SK-N-SH (cell line): ENCODE measurements at regions not wholly inside any gene's neighbourhood (a gene's known extent, or its start where the extent isn't known, plus 50 kb on each side); places are given as distances from the start of the nearest gene placed in this dataset.

Experiments
- CTCF ChIA-PET: fragments of 300-600, 350-600 bp; formaldehyde crosslinking; extraction: SDS; loops from one replicate; lab custom pipeline; 2021; lab: Yijun Ruan, JAX
- POLR2A ChIA-PET: fragments of 350-600 bp; sonication (Branson Sonifier 250); formaldehyde crosslinking; extraction: SDS; loops from one replicate; lab custom pipeline; 2020; ENCODE audit warnings: antibody characterized with exemption, inconsistent platforms; lab: Yijun Ruan, JAX
- DNase-seq: peaks from one replicate; pipeline ENCODE4 v3.0.0; 2012
- H2AFZ ChIP-seq: fragments of 200-600 bp; sonication (generic); 2 replicates; pipeline ENCODE4 v1.8.1; 2016; ENCODE audit warnings: antibody characterized with exemption, mild to moderate bottlenecking, low read depth
- H3F3A ChIP-seq: fragments of 200-600 bp; sonication (generic); replicated peaks from 2 replicates; pipeline ENCODE3; 2016; ENCODE audit warnings: antibody characterized with exemption, mild to moderate bottlenecking; ENCODE audit not compliant: insufficient read depth
- H3K27ac ChIP-seq, 2 experiments: fragments of 200-500 bp in 1 of 2; fragments of 200-600 bp in 1 of 2; sonication (Bioruptor generic) in 1 of 2; sonication (generic), shearing (Covaris generic) in 1 of 2; 2 replicates each; pipeline versions ENCODE4 v1.5.1 to v1.6.1; 2014 to 2016; ENCODE audit warnings: low read depth in 2 of 2, inconsistent platforms in 1 of 2, low read length in 1 of 2, mild to moderate bottlenecking in 1 of 2, mixed read lengths in 1 of 2
- H3K27me3 ChIP-seq: fragments of 200-600 bp; sonication (generic), shearing (Covaris generic); 2 replicates; pipeline ENCODE4 v1.6.1; 2016; ENCODE audit warnings: mixed run types; ENCODE audit not compliant: insufficient read depth
- H3K36me3 ChIP-seq, 2 experiments: fragments of 200-500 bp in 1 of 2; fragments of 200-600 bp in 1 of 2; sonication (Bioruptor generic) in 1 of 2; sonication (generic) in 1 of 2; replicated peaks in 1 of 2; 2 replicates each; pipeline versions ENCODE3 to v1.5.1; 2014 to 2016; ENCODE audit warnings: low read length in 1 of 2, mild to moderate bottlenecking in 1 of 2; ENCODE audit not compliant: insufficient read depth in 2 of 2, control insufficient read depth in 1 of 2
- H3K4me1 ChIP-seq, 2 experiments: fragments of 200-500 bp in 1 of 2; fragments of 200-600 bp in 1 of 2; sonication (Bioruptor generic) in 1 of 2; sonication (generic), shearing (Covaris generic) in 1 of 2; 2 replicates each; pipeline versions ENCODE4 v1.5.1 to v1.6.1; 2014 to 2016; ENCODE audit warnings: low read depth in 1 of 2, low read length in 1 of 2, mixed run types in 1 of 2; ENCODE audit not compliant: insufficient read depth in 2 of 2, control insufficient read depth in 1 of 2
- H3K4me2 ChIP-seq: fragments of 200-600 bp; sonication (generic), shearing (Covaris generic); 2 replicates; pipeline ENCODE4 v1.6.1; 2017; ENCODE audit warnings: mixed run types
- H3K4me3 ChIP-seq, 2 experiments: fragments of 200-500 bp in 1 of 2; fragments of 200-600 bp in 1 of 2; sonication (Bioruptor generic) in 1 of 2; sonication (generic), shearing (Covaris generic) in 1 of 2; 2 replicates each; pipeline versions ENCODE4 v1.5.1 to v1.8.1; 2014 to 2016; ENCODE audit warnings: low read depth in 2 of 2, inconsistent platforms in 1 of 2, low read length in 1 of 2, mild to moderate bottlenecking in 1 of 2, mixed read lengths in 1 of 2, moderate library complexity in 1 of 2
- H3K79me2 ChIP-seq: fragments of 200-600 bp; sonication (generic); 2 replicates; pipeline ENCODE4 v1.8.1; 2017; ENCODE audit warnings: mild to moderate bottlenecking; ENCODE audit not compliant: insufficient read depth
- H3K9ac ChIP-seq: fragments of 200-600 bp; sonication (generic); 2 replicates; pipeline ENCODE4 v1.6.1; 2017; ENCODE audit warnings: mixed run types
- H3K9me2 ChIP-seq: fragments of 200-600 bp; sonication (generic); 2 replicates; pipeline ENCODE4 v1.6.1; 2017; ENCODE audit warnings: mixed run types
- H3K9me3 ChIP-seq: fragments of 200-600 bp; sonication (generic); 2 replicates; pipeline ENCODE4 v1.6.1; 2017; ENCODE audit warnings: mixed run types, mild to moderate bottlenecking, moderate library complexity
- H4K20me1 ChIP-seq: fragments of 200-600 bp; sonication (generic); 2 replicates; pipeline ENCODE4 v1.6.1; 2017; ENCODE audit warnings: mild to moderate bottlenecking, mixed run types; ENCODE audit not compliant: insufficient read depth
- CHD2 ChIP-seq: fragments of 150-350 bp; IDR thresholded peaks from 2 replicates; pipeline ENCODE4 v1.6.1; 2018; ENCODE audit warnings: low read length; ENCODE audit not compliant: partially characterized antibody
- CTCF ChIP-seq: fragments of 200-600 bp; sonication (generic); IDR thresholded peaks from 2 replicates; pipeline ENCODE4 v1.6.1; 2017; ENCODE audit warnings: antibody characterized with exemption, mild to moderate bottlenecking, moderate library complexity
- ELF1 ChIP-seq: IDR thresholded peaks from 2 replicates; pipeline ENCODE4 v1.4.0; 2012
- EP300 ChIP-seq, 2 experiments: IDR thresholded peaks; 2 replicates each; pipeline versions ENCODE4 v1.4.0 to v1.6.1; 2012; ENCODE audit warnings: borderline replicate concordance in 1 of 2, low read depth in 1 of 2, low read length in 1 of 2
- GATA2 ChIP-seq: sonication (generic); formaldehyde crosslinking; IDR thresholded peaks from 2 replicates; pipeline ENCODE4 v1.5.0; 2020; ENCODE audit warnings: mild to moderate bottlenecking, missing genetic modification reagents
- IRF3 ChIP-seq: fragments of 150-350 bp; IDR thresholded peaks from 2 replicates; pipeline ENCODE4 v1.6.1; 2016; ENCODE audit warnings: mild to moderate bottlenecking, low read depth, low read length
- JUND ChIP-seq: IDR thresholded peaks from 2 replicates; pipeline ENCODE4 v1.4.0; 2012
- NFIC ChIP-seq: IDR thresholded peaks from 2 replicates; pipeline ENCODE4 v1.4.0; 2012; ENCODE audit warnings: borderline replicate concordance
- POLR2AphosphoS5 ChIP-seq: IDR thresholded peaks from 2 replicates; pipeline ENCODE4 v1.6.1; 2012; ENCODE audit warnings: low read depth, low read length
- RAD21 ChIP-seq: IDR thresholded peaks from 2 replicates; pipeline ENCODE4 v1.6.1; 2012; ENCODE audit warnings: mild to moderate bottlenecking, low read length
- RCOR1 ChIP-seq: fragments of 150-350 bp; IDR thresholded peaks from 2 replicates; pipeline ENCODE4 v1.6.1; 2017; ENCODE audit warnings: antibody characterized with exemption, low read length
- REST ChIP-seq: IDR thresholded peaks from 2 replicates; pipeline ENCODE4 v1.6.1; 2012; ENCODE audit warnings: mild to moderate bottlenecking, low read depth, low read length, moderate library complexity
- RFX5 ChIP-seq: IDR thresholded peaks from 2 replicates; pipeline ENCODE4 v1.6.1; 2012; ENCODE audit warnings: mild to moderate bottlenecking, improper control_type of control experiment, low read length
- SMC3 ChIP-seq: IDR thresholded peaks from 2 replicates; pipeline ENCODE4 v1.6.1; 2012; ENCODE audit warnings: low read depth, low read length, improper control_type of control experiment
- TAF1 ChIP-seq: IDR thresholded peaks from 2 replicates; pipeline ENCODE4 v1.6.1; 2012; ENCODE audit warnings: low read depth, mild to moderate bottlenecking, low read length, moderate library complexity, borderline replicate concordance
- TCF12 ChIP-seq: IDR thresholded peaks from 2 replicates; pipeline ENCODE4 v1.4.0; 2012
- TEAD4 ChIP-seq: IDR thresholded peaks from 2 replicates; pipeline ENCODE4 v1.4.0; 2012; ENCODE audit warnings: mild to moderate bottlenecking, borderline replicate concordance; ENCODE audit not compliant: insufficient read depth
- USF1 ChIP-seq: IDR thresholded peaks from 2 replicates; pipeline ENCODE4 v1.4.0; 2012; ENCODE audit warnings: low read depth, borderline replicate concordance
- ZBTB33 ChIP-seq: IDR thresholded peaks from 2 replicates; pipeline ENCODE4 v1.4.0; 2012; ENCODE audit warnings: low read depth, borderline replicate concordance
- WGBS: methylation state at CpG from one replicate; pipeline ENCODE4 v1.1.6; 2017; ENCODE audit warnings: low lambda C conversion rate; 5-methylcytosine and 5-hydroxymethylcytosine counted together

GRCh38 chr2:196341277-196341841 is 170.0 kb upstream of the STK17B start:
- Histone ChIP-seq H3K27ac (no peak overlapping the region), H3K9ac (no peak overlapping the region), H3K27me3 (no peaks in the 10 kb centered on the region), H3K4me2 (no peak overlapping the region), H3K4me1 (no peaks in the 10 kb centered on the region; a peak in 1 of 4 replicates), H3K79me2 (no peaks in the 10 kb centered on the region), H3F3A (peaks cover 4% of the 10 kb centered on the region), H3K4me3 (no peak overlapping the region), H3K36me3 (no peaks in the 10 kb centered on the region), H3K9me2 (no peaks in the 10 kb centered on the region), H3K9me3 (no peaks in the 10 kb centered on the region), H4K20me1 (no peaks in the 10 kb centered on the region), H2AFZ (no peak overlapping the region)
- TF ChIP-seq USF1 (no peak), TAF1 (no peak), ELF1 (no peak), RCOR1 (no peak), CHD2 (no peak), RFX5 (no peak), TEAD4 (no peak), NFIC (no peak), ZBTB33 (no peak), RAD21 (no peak), EP300 (IDR thresholded peaks at IDR 0.05; ENCODE audit: borderline replicate concordance in 1 of 2, low read depth in 1 of 2, low read length in 1 of 2) (no peak), GATA2 (no peak)
- DNase-seq = no peak
- ChIA-PET POLR2A (no interaction called here), CTCF (interaction anchor here (1.0 to 1.5 kb wide), 3 partner anchors 43 to 265 kb away, joined by 4 to 6 read pairs (median 4); no protein-coding TSS in a partner anchor)
- WGBS = 88% methylated on average over 2 of the region's 2 CpGs

- POLR2A ChIA-PET = no interaction called here
- Histone ChIP-seq H3K4me1 (no peaks in the 10 kb centered on the region), H3K27ac (no peak overlapping the region)
- no peak for TF ChIP-seq TEAD4
- no peak for TF ChIP-seq REST
- no peak for TF ChIP-seq JUND
- TF ChIP-seq POLR2AphosphoS5 = no peak
- TF ChIP-seq IRF3 = no peak
- TF ChIP-seq NFIC = no peak
- no peak for TF ChIP-seq TCF12
- TF ChIP-seq SMC3 = no peak
- TF ChIP-seq EP300 (IDR thresholded peaks at IDR 0.05; ENCODE audit: borderline replicate concordance in 1 of 2, low read depth in 1 of 2, low read length in 1 of 2) = no peak
- no peak for TF ChIP-seq CTCF
Measured at GRCh38 chr2:196344397-196344796, 173.0 kb upstream of the STK17B start.

More at GRCh38 chr2:196344397-196344796, 173.0 kb upstream of the STK17B start:
- Histone ChIP-seq H2AFZ (no peak overlapping the region), H3F3A (peaks cover 4% of the 10 kb centered on the region), H3K27me3 (no peaks in the 10 kb centered on the region), H4K20me1 (no peaks in the 10 kb centered on the region), H3K9me3 (no peaks in the 10 kb centered on the region), H3K4me3 (no peak overlapping the region), H3K4me2 (no peak overlapping the region), H3K9me2 (no peaks in the 10 kb centered on the region), H3K9ac (no peak overlapping the region), H3K79me2 (no peaks in the 10 kb centered on the region), H3K36me3 (no peaks in the 10 kb centered on the region)
- DNase-seq = no peak
- WGBS = 61% methylated on average over 1 of the region's 1 CpG
- CTCF ChIA-PET = interaction anchor here (1.4 kb wide), 1 partner anchor 277 kb away, joined by 5 read pairs; no protein-coding TSS in a partner anchor
